HEK293 (cell line): ENCODE measurements at regions not wholly inside any gene's neighbourhood (a gene's known extent, or its start where the extent isn't known, plus 50 kb on each side); places are given as distances from the start of the nearest gene placed in this dataset.

Experiments
- MZF1 ChIP-seq: fragments of 450-650 bp; formaldehyde crosslinking; IDR thresholded peaks from 2 replicates; pipeline ENCODE4 v1.5.1; 2017; ENCODE audit warnings: missing biosample characterization, missing genetic modification characterization, borderline replicate concordance
- PATZ1 ChIP-seq: fragments of 450-650 bp; formaldehyde crosslinking; IDR thresholded peaks from 2 replicates; pipeline ENCODE4 v1.5.1; 2016; ENCODE audit warnings: missing biosample characterization, missing genetic modification characterization
- SCRT1 ChIP-seq: fragments of 450-650 bp; formaldehyde crosslinking; IDR thresholded peaks from 2 replicates; pipeline ENCODE4 v1.5.1; 2016; ENCODE audit warnings: missing biosample characterization, missing genetic modification characterization, borderline replicate concordance
- SETDB1 ChIP-seq: IDR thresholded peaks from one replicate; pipeline ENCODE4 v1.6.1; 2017; ENCODE audit warnings: mild to moderate bottlenecking, low read length, moderate library complexity, mixed read lengths; ENCODE audit not compliant: insufficient read length
- YY2 ChIP-seq: fragments of 450-650 bp; formaldehyde crosslinking; IDR thresholded peaks from 2 replicates; pipeline ENCODE4 v1.5.1; 2016; ENCODE audit warnings: missing biosample characterization, missing genetic modification characterization
- ZBTB10 ChIP-seq: fragments of 450-650 bp; formaldehyde crosslinking; IDR thresholded peaks from 2 replicates; pipeline ENCODE4 v1.5.1; 2016; ENCODE audit warnings: missing biosample characterization, missing genetic modification characterization
- ZBTB21 ChIP-seq: fragments of 450-650 bp; formaldehyde crosslinking; IDR thresholded peaks from 2 replicates; pipeline ENCODE4 v1.5.1; 2017; ENCODE audit warnings: missing biosample characterization, missing genetic modification characterization
- ZBTB26 ChIP-seq: fragments of 450-650 bp; formaldehyde crosslinking; optimal IDR thresholded peaks from 2 replicates; pipeline ENCODE3; 2016; ENCODE audit warnings: missing biosample characterization, mild to moderate bottlenecking, missing genetic modification characterization
- ZBTB49 ChIP-seq: fragments of 450-650 bp; formaldehyde crosslinking; IDR thresholded peaks from 2 replicates; pipeline ENCODE4 v1.5.1; 2016; ENCODE audit warnings: missing biosample characterization, missing genetic modification characterization, low read depth
- ZNF169 ChIP-seq: fragments of 450-650 bp; formaldehyde crosslinking; IDR thresholded peaks from 2 replicates; pipeline ENCODE4 v1.5.1; 2016; ENCODE audit warnings: missing biosample characterization, missing genetic modification characterization
- ZNF366 ChIP-seq: fragments of 450-650 bp; formaldehyde crosslinking; conservative IDR thresholded peaks from 2 replicates; pipeline ENCODE4 v1.5.1; 2016; ENCODE audit warnings: missing biosample characterization, missing genetic modification characterization
- ZNF394 ChIP-seq: fragments of 450-650 bp; formaldehyde crosslinking; IDR thresholded peaks from 2 replicates; pipeline ENCODE4 v1.5.1; 2016; ENCODE audit warnings: missing biosample characterization, missing genetic modification characterization, mild to moderate bottlenecking, moderate library complexity, borderline replicate concordance
- ZNF416 ChIP-seq: fragments of 450-650 bp; formaldehyde crosslinking; IDR thresholded peaks from 2 replicates; pipeline ENCODE4 v1.5.1; 2016; ENCODE audit warnings: missing biosample characterization, missing genetic modification characterization
- ZNF449 ChIP-seq: fragments of 450-650 bp; formaldehyde crosslinking; IDR thresholded peaks from 2 replicates; pipeline ENCODE4 v1.5.1; 2017; ENCODE audit warnings: missing biosample characterization, mild to moderate bottlenecking, missing genetic modification characterization, moderate library complexity
- ZNF518A ChIP-seq: fragments of 450-650 bp; formaldehyde crosslinking; conservative IDR thresholded peaks from 2 replicates; pipeline ENCODE4 v1.5.1; 2016; ENCODE audit warnings: low read depth, missing biosample characterization, missing genetic modification characterization
- ZNF558 ChIP-seq: fragments of 450-650 bp; formaldehyde crosslinking; IDR thresholded peaks from 2 replicates; pipeline ENCODE4 v1.5.1; 2016; ENCODE audit warnings: missing biosample characterization, missing genetic modification characterization
- ZNF623 ChIP-seq: fragments of 450-650 bp; formaldehyde crosslinking; IDR thresholded peaks from 2 replicates; pipeline ENCODE4 v1.5.1; 2016; ENCODE audit warnings: missing biosample characterization, missing genetic modification characterization
- ZNF704 ChIP-seq: fragments of 450-650 bp; formaldehyde crosslinking; IDR thresholded peaks from 2 replicates; pipeline ENCODE4 v1.5.1; 2016; ENCODE audit warnings: missing biosample characterization, missing genetic modification characterization
- ZNF747 ChIP-seq: fragments of 450-650 bp; formaldehyde crosslinking; IDR thresholded peaks from 2 replicates; pipeline ENCODE4 v1.5.1; 2016; ENCODE audit warnings: missing biosample characterization, missing genetic modification characterization
- ZNF76 ChIP-seq: fragments of 450-650 bp; formaldehyde crosslinking; IDR thresholded peaks from 2 replicates; pipeline ENCODE4; 2016; ENCODE audit warnings: low read depth, missing biosample characterization, missing genetic modification characterization, borderline replicate concordance
- ZSCAN4 ChIP-seq: fragments of 450-650 bp; formaldehyde crosslinking; IDR thresholded peaks from 2 replicates; pipeline ENCODE4 v1.5.1; 2017; ENCODE audit warnings: missing biosample characterization, missing genetic modification characterization

- TF ChIP-seq ZNF518A (tag by site-specific recombination) (peak; percentile 71), YY2 (0 out of 2 replicates have a peak, but pooled peaks have one; percentile 28), ZBTB10 (0 out of 2 replicates have a peak, but pooled peaks have one; percentile 32), SCRT1 (tag by site-specific recombination) (no peak), ZBTB21 (tag by site-specific recombination) (peak; percentile 94), PATZ1 (tag by site-specific recombination) (peak; percentile 70), ZNF704 (tag by site-specific recombination) (no peak), ZNF366 (tag by site-specific recombination) (peak; percentile 91), ZNF623 (tag by site-specific recombination) (no peak), ZNF76 (tag by site-specific recombination) (peak; percentile 23; the same call in 1 of the 2 replicates), MZF1 (tag by site-specific recombination) (peak; percentile 60; the same call in 1 of the 2 replicates), ZNF416 (tag by site-specific recombination) (no peak), ZNF169 (tag by site-specific recombination) (peak; percentile 28; the same call in 1 of the 2 replicates), ZNF558 (tag by site-specific recombination) (peak; percentile 94), ZNF394 (tag by site-specific recombination) (peak; percentile 99), ZSCAN4 (tag by site-specific recombination) (peak; percentile 27; the same call in 1 of the 2 replicates), ZBTB26 (tag by site-specific recombination) (no peak), ZNF747 (tag by site-specific recombination) (no peak), ZNF449 (tag by site-specific recombination) (no peak), ZBTB49 (tag by site-specific recombination) (no peak), SETDB1 (peak; percentile 41)
These were observed 62.0 kb upstream of the LMNTD1 start (continued) for GRCh38 chr12:25615119-25615518.
